HEK293T (cell line): ENCODE measurements at regions not wholly inside any gene's neighbourhood (a gene's known extent, or its start where the extent isn't known, plus 50 kb on each side); places are given as distances from the start of the nearest gene placed in this dataset.

Source experiments
- ARNT ChIP-seq: fragments of 450-650 bp; IDR thresholded peaks from 2 replicates; pipeline ENCODE4 v1.6.1; 2017; ENCODE audit warnings: mild to moderate bottlenecking
- BHLHE40 ChIP-seq: fragments of 450-650 bp; IDR thresholded peaks from 2 replicates; pipeline ENCODE4 v1.6.1; 2016; ENCODE audit warnings: mild to moderate bottlenecking, moderate library complexity, borderline replicate concordance
- ELF4 ChIP-seq: fragments of 450-650 bp; IDR thresholded peaks from 2 replicates; pipeline ENCODE4 v1.6.1; 2017; ENCODE audit warnings: antibody characterized with exemption
- FOXA1 ChIP-seq: fragments of 450-650 bp; IDR thresholded peaks from 2 replicates; pipeline ENCODE4 v1.6.1; 2016; ENCODE audit warnings: mild to moderate bottlenecking
- FOXK2 ChIP-seq: fragments of 450-650 bp; IDR thresholded peaks from 2 replicates; pipeline ENCODE4 v1.6.1; 2016; ENCODE audit warnings: mild to moderate bottlenecking
- FOXM1 ChIP-seq: fragments of 450-650 bp; IDR thresholded peaks from 2 replicates; pipeline ENCODE4 v1.6.1; 2017; ENCODE audit warnings: mild to moderate bottlenecking, borderline replicate concordance
- NFRKB ChIP-seq: fragments of 450-650 bp; IDR thresholded peaks from 2 replicates; pipeline ENCODE4 v1.6.1; 2016; ENCODE audit warnings: mild to moderate bottlenecking, moderate library complexity
- SP1 ChIP-seq: fragments of 450-650 bp; IDR thresholded peaks from 2 replicates; pipeline ENCODE4 v1.6.1; 2017
- ZNF384 ChIP-seq: fragments of 450-650 bp; IDR thresholded peaks from 2 replicates; pipeline ENCODE4 v1.6.1; 2016
- TF ChIP-seq, protein P1 (sequence below): fragments of 450-650 bp; IDR thresholded peaks from 2 replicates; pipeline ENCODE4 v1.6.1; 2016

DNA sequence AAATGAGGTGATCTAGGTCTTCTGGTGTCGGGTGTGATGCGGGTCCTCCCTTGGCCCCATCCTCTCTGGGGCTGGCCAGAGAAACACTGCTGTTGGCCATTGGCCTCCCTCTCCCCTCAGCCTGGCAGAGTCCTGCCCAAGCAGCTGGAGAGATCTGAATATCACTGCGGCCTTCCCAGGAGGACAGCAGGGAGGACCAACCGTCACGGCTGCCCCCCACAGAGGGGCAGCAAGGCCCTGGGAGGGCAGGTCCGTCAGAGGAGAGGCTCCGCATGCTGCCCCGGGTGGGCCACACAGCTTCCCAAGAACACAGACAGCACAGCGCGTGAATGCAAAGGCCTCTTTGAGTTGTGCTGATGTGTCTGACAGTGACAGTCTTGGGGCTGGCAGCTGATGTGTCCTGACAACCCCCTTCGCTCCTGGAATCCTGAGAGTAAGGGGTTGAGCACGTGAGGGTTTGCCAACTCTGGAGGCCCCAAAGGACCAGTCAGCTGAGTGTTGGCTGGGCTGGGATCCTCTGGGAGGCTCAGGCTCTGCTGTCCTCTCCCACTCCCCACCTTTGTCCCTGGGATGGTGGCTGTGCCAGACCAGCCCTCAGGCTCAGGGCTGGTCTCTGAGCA, 132.5 kb upstream of the UNC5B start:
- TF ChIP-seq FOXM1 (no peak), NFRKB (no peak), BHLHE40 (no peak), SP1 (no peak), ZNF384 (no peak), ARNT (no peak), ELF4 (no peak), FOXK2 (no peak), FOXA1 (no peak)
- TF ChIP-seq, protein P1, sequence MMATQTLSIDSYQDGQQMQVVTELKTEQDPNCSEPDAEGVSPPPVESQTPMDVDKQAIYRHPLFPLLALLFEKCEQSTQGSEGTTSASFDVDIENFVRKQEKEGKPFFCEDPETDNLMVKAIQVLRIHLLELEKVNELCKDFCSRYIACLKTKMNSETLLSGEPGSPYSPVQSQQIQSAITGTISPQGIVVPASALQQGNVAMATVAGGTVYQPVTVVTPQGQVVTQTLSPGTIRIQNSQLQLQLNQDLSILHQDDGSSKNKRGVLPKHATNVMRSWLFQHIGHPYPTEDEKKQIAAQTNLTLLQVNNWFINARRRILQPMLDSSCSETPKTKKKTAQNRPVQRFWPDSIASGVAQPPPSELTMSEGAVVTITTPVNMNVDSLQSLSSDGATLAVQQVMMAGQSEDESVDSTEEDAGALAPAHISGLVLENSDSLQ, result no peak
